ENCODE measurements at regions not wholly inside any gene's neighbourhood (a gene's known extent, or its start where the extent isn't known, plus 50 kb on each side); places are given as distances from the start of the nearest gene placed in this dataset.
"Not testable (repeated sequence)": the region's sequence is repeated elsewhere in the genome, so short reads cannot be mapped to it uniquely, and the experiment has no call there.

- intact Hi-C loops (cut with micrococcal nuclease); FAIRE-seq; BruUV-seq (replicated peaks); H3K4me1 ChIP-seq (ENCODE audit: control insufficient read depth, extremely low read depth, insufficient read depth, low read length); H3K4me2 ChIP-seq (ENCODE audit: insufficient read depth, low read length); CTCF ChIA-PET; H3K79me2 ChIP-seq (ENCODE audit: control insufficient read depth, insufficient read depth, low read length); H3K36me3 ChIP-seq (ENCODE audit: control insufficient read depth in 2 of 2, extremely low read depth in 1 of 2, insufficient read depth in 2 of 2, low read length in 2 of 2); POLR2A ChIA-PET; H3K27me3 ChIP-seq (ENCODE audit: control insufficient read depth in 2 of 2, insufficient read depth in 2 of 2, low read length in 2 of 2); DNase-seq (ENCODE audit: low read depth, low spot score); H3K27ac ChIP-seq (ENCODE audit: insufficient read depth, low read depth, low read length); H4K20me1 ChIP-seq (replicated peaks; ENCODE audit: control insufficient read depth, extremely low read depth, insufficient read depth, low read length); dilution Hi-C loops (cut with MboI; ENCODE audit: extremely low pct_ligation_motif_present, low sequenced_read_pairs); H3K9me3 ChIP-seq (replicated peaks; ENCODE audit: control insufficient read depth, insufficient read depth, low read length); H3K9ac ChIP-seq (replicated peaks; ENCODE audit: extremely low read depth, insufficient read depth, low read length); H2AFZ ChIP-seq (ENCODE audit: low read depth, low read length); H3K9me1 ChIP-seq (replicated peaks; ENCODE audit: control insufficient read depth, extremely low read depth, insufficient read depth, low read length); H3K4me3 ChIP-seq (replicated peaks in 1 of 3; ENCODE audit: insufficient read depth in 1 of 3, low read depth in 1 of 3, low read length in 3 of 3): not testable (repeated sequence)
These were observed 584.2 kb upstream of the SLC39A10 start for GRCh38 chr2:195072806-195073205.

GRCh38 chr2:195057001-195057400, 600.0 kb upstream of the SLC39A10 start:
- Histone ChIP-seq H3K4me3 (replicated peaks in 1 of 3; ENCODE audit: insufficient read depth in 1 of 3, low read depth in 1 of 3, low read length in 3 of 3) (no peak overlapping the region), H3K9me1 (replicated peaks; ENCODE audit: control insufficient read depth, extremely low read depth, insufficient read depth, low read length) (no peaks in the 10 kb centered on the region), H3K27ac (ENCODE audit: insufficient read depth, low read depth, low read length) (no peak overlapping the region), H3K27me3 (ENCODE audit: control insufficient read depth in 2 of 2, insufficient read depth in 2 of 2, low read length in 2 of 2) (no peaks in the 10 kb centered on the region), H3K79me2 (ENCODE audit: control insufficient read depth, insufficient read depth, low read length) (no peaks in the 10 kb centered on the region), H3K36me3 (ENCODE audit: control insufficient read depth in 2 of 2, extremely low read depth in 1 of 2, insufficient read depth in 2 of 2, low read length in 2 of 2) (no peaks in the 10 kb centered on the region), H4K20me1 (replicated peaks; ENCODE audit: control insufficient read depth, extremely low read depth, insufficient read depth, low read length) (no peaks in the 10 kb centered on the region), H2AFZ (ENCODE audit: low read depth, low read length) (no peak overlapping the region), H3K9ac (replicated peaks; ENCODE audit: extremely low read depth, insufficient read depth, low read length) (no peak overlapping the region), H3K4me1 (ENCODE audit: control insufficient read depth, extremely low read depth, insufficient read depth, low read length) (no peaks in the 10 kb centered on the region), H3K4me2 (ENCODE audit: insufficient read depth, low read length) (no peak overlapping the region), H3K9me3 (replicated peaks; ENCODE audit: control insufficient read depth, insufficient read depth, low read length) (peaks cover under 1% of the 10 kb centered on the region)
- intact Hi-C loops (cut with micrococcal nuclease) (no loop called here), dilution Hi-C loops (cut with MboI; ENCODE audit: extremely low pct_ligation_motif_present, low sequenced_read_pairs) (no loop called here)
- no TSS peak for BruUV-seq (replicated peaks)
- ChIA-PET CTCF (no interaction called here), POLR2A (no interaction called here)
- no peak for TF ChIP-seq JUN (IDR thresholded peaks at IDR 0.05; ENCODE audit: borderline replicate concordance, insufficient read depth, insufficient read length, low read depth)
- TF ChIP-seq GATA2 (IDR thresholded peaks at IDR 0.05; ENCODE audit: insufficient read depth, insufficient read length, low read depth, low read length), result no peak
- TF ChIP-seq MYC (IDR thresholded peaks at IDR 0.05; ENCODE audit: low read depth, low read length), result no peak
- no peak for TF ChIP-seq POLR2A (IDR thresholded peaks at IDR 0.05; ENCODE audit: low read depth, low read length)
- DNase-seq (ENCODE audit: low read depth, low spot score) (no peak), FAIRE-seq (no peak)

Measured in endothelial cell of umbilical vein (primary cell).